OCI-LY7 (cell line): ENCODE measurements at regions not wholly inside any gene's neighbourhood (a gene's known extent, or its start where the extent isn't known, plus 50 kb on each side); places are given as distances from the start of the nearest gene placed in this dataset.

Experiments
- BruUV-seq: library from RNA; stranded (reverse); fragments of 400-500 nt; replicated peaks from 2 replicates; lab custom pipeline; 2021; lab: Mats Ljungman, UMichigan
- CTCF ChIA-PET: fragments of 300-600 bp; sonication (Branson Sonifier 250); formaldehyde crosslinking; loops from one replicate; lab custom pipeline; 2022; ENCODE audit warnings: antibody characterized with exemption; ENCODE audit not compliant: unreplicated experiment; lab: Charles Lee
- POLR2A ChIA-PET: fragments of 300-600 bp; sonication (Branson Sonifier 250); formaldehyde crosslinking; loops from one replicate; lab custom pipeline; 2022; ENCODE audit warnings: antibody characterized with exemption; lab: Charles Lee
- DNase-seq: peaks from one replicate; pipeline ENCODE4 v3.0.0-alpha.2; 2015; ENCODE audit warnings: low spot score
- H2AFZ ChIP-seq: fragments of 200-600 bp; sonication (generic), shearing (Covaris generic); 2 replicates; pipeline ENCODE4 v1.6.1; 2014; ENCODE audit warnings: mild to moderate bottlenecking, antibody characterized with exemption, low read length, moderate library complexity
- H3K27ac ChIP-seq: fragments of 200-600 bp; sonication (generic); 2 replicates; pipeline ENCODE4 v1.5.1; 2014; ENCODE audit warnings: mixed run types, low read depth, mild to moderate bottlenecking, moderate library complexity, low read length, inconsistent platforms; ENCODE audit not compliant: poor library complexity, severe bottlenecking
- H3K36me3 ChIP-seq: fragments of 200-600 bp; sonication (generic); 2 replicates; pipeline ENCODE4 v1.6.1; 2014; ENCODE audit warnings: mild to moderate bottlenecking, antibody characterized with exemption, low read length, moderate library complexity, mixed read lengths; ENCODE audit not compliant: insufficient read depth
- H3K4me1 ChIP-seq: fragments of 200-600 bp; sonication (generic); 2 replicates; pipeline ENCODE4 v1.5.1; 2014; ENCODE audit warnings: mild to moderate bottlenecking, low read length; ENCODE audit not compliant: insufficient read depth, poor library complexity, severe bottlenecking
- H3K4me2 ChIP-seq: fragments of 200-600 bp; sonication (generic); 2 replicates; pipeline ENCODE4 v1.6.1; 2014; ENCODE audit warnings: mild to moderate bottlenecking, low read length
- H3K4me3 ChIP-seq: fragments of 200-600 bp; sonication (generic); 2 replicates; pipeline ENCODE4 v1.5.1; 2014; ENCODE audit warnings: mild to moderate bottlenecking, low read depth, low read length; ENCODE audit not compliant: poor library complexity, severe bottlenecking
- H3K79me2 ChIP-seq: fragments of 200-600 bp; sonication (generic); 2 replicates; pipeline ENCODE4 v1.6.1; 2016; ENCODE audit warnings: low read depth, mild to moderate bottlenecking, low read length, moderate library complexity, mixed read lengths; ENCODE audit not compliant: insufficient read depth
- H3K9me2 ChIP-seq: fragments of 200-600 bp; sonication (generic); 2 replicates; pipeline ENCODE4 v1.6.1; 2016; ENCODE audit warnings: mild to moderate bottlenecking, low read length, mixed read lengths; ENCODE audit not compliant: insufficient read depth
- H3K9me3 ChIP-seq: fragments of 200-600 bp; sonication (generic); 2 replicates; pipeline ENCODE4 v1.6.1; 2014; ENCODE audit warnings: mild to moderate bottlenecking, mixed run types, low read length, mixed read lengths
- H4K20me1 ChIP-seq: fragments of 200-600 bp; sonication (generic); 2 replicates; pipeline ENCODE4 v1.6.1; 2014; ENCODE audit warnings: mild to moderate bottlenecking, antibody characterized with exemption, low read length, moderate library complexity, mixed read lengths; ENCODE audit not compliant: insufficient read depth
- EZH2phosphoT487 ChIP-seq: fragments of 200-600 bp; sonication (generic); IDR thresholded peaks from 2 replicates; pipeline ENCODE4 v1.6.1; 2018; ENCODE audit warnings: low read depth, borderline replicate concordance, mild to moderate bottlenecking, mixed run types, antibody characterized with exemption, low read length, moderate library complexity, mixed read lengths
- intact Hi-C: fragments of 100-400 bp; cut with micrococcal nuclease; formaldehyde crosslinking; loops from one replicate; pipeline ENCODE4 v1.10.0; 2022; ENCODE audit not compliant: unreplicated experiment
- TF ChIP-seq, protein P1 (sequence below): fragments of 200-600 bp; sonication (generic); conservative IDR thresholded peaks from 2 replicates; pipeline ENCODE4 v1.5.1; 2014; ENCODE audit warnings: mild to moderate bottlenecking, antibody characterized with exemption, low read length, moderate library complexity, mixed read lengths

DNA sequence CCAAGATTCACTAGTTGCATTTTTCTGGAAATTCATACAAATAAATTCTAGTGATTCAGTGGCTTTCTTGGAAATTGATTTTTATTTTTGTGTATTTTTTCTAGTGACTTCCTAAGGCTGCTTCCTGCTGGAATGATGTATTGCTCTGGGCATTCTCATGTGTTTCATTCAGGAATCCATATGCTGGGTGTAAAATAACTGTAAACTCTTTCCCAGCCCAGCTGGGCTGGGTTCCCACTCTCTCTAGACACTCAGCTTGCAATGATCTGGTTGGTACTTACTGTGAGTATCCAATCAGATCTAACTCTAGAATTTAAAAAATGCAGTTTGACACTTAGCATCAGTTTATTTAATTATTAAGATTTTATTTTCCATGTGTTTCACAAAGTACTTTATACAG lies 882.2 kb downstream of the STIM2 start:
- TF ChIP-seq, protein P1, sequence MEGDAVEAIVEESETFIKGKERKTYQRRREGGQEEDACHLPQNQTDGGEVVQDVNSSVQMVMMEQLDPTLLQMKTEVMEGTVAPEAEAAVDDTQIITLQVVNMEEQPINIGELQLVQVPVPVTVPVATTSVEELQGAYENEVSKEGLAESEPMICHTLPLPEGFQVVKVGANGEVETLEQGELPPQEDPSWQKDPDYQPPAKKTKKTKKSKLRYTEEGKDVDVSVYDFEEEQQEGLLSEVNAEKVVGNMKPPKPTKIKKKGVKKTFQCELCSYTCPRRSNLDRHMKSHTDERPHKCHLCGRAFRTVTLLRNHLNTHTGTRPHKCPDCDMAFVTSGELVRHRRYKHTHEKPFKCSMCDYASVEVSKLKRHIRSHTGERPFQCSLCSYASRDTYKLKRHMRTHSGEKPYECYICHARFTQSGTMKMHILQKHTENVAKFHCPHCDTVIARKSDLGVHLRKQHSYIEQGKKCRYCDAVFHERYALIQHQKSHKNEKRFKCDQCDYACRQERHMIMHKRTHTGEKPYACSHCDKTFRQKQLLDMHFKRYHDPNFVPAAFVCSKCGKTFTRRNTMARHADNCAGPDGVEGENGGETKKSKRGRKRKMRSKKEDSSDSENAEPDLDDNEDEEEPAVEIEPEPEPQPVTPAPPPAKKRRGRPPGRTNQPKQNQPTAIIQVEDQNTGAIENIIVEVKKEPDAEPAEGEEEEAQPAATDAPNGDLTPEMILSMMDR = no peak
- TF ChIP-seq EZH2phosphoT487 = no peak
- Histone ChIP-seq H3K9me2 (no peaks in the 10 kb centered on the region), H3K9me3 (no peaks in the 10 kb centered on the region), H3K4me3 (no peak overlapping the region), H2AFZ (no peak overlapping the region), H3K36me3 (no peaks in the 10 kb centered on the region), H3K27ac (no peak overlapping the region), H3K79me2 (no peaks in the 10 kb centered on the region), H3K4me2 (no peak overlapping the region), H3K4me1 (no peaks in the 10 kb centered on the region), H4K20me1 (no peaks in the 10 kb centered on the region)
- ChIA-PET CTCF (no interaction called here), POLR2A (no interaction called here)
- no peak for DNase-seq
- intact Hi-C loops = no loop called here
- no TSS peak for BruUV-seq

GRCh38 chr4:27759611-27760575 lies 899.3 kb downstream of the STIM2 start:
- no TSS peak for BruUV-seq
- ChIA-PET POLR2A (interaction anchor here (1.3 kb wide), 1 partner anchor 19 kb away, joined by 3 read pairs; no protein-coding TSS in a partner anchor), CTCF (no interaction called here)
- Histone ChIP-seq H3K4me1 (no peaks in the 10 kb centered on the region), H3K36me3 (no peaks in the 10 kb centered on the region), H2AFZ (no peak overlapping the region), H3K27ac (no peak overlapping the region), H3K4me2 (no peak overlapping the region), H4K20me1 (no peaks in the 10 kb centered on the region), H3K4me3 (no peak overlapping the region), H3K9me3 (no peaks in the 10 kb centered on the region), H3K9me2 (no peaks in the 10 kb centered on the region), H3K79me2 (no peaks in the 10 kb centered on the region)
- intact Hi-C loops = no loop called here
- DNase-seq = no peak
- no peak for TF ChIP-seq EZH2phosphoT487
- TF ChIP-seq, protein P1 = no peak
